ENCODE measurements at regions not wholly inside any gene's neighbourhood (a gene's known extent, or its start where the extent isn't known, plus 50 kb on each side); places are given as distances from the start of the nearest gene placed in this dataset.

GRCh38 chr15:95341686-95342085 lies 988.8 kb upstream of the NR2F2 start (continued):
- TF ChIP-seq AR (CRISPR knock-in tag; IDR thresholded peaks at IDR 0.05), result no peak
- TF ChIP-seq ZNF317 (CRISPR knock-in tag; IDR thresholded peaks at IDR 0.05; ENCODE audit: borderline replicate concordance, low read depth), result no peak
- no peak for TF ChIP-seq HMGXB4 (CRISPR knock-in tag; IDR thresholded peaks at IDR 0.05)
- TF ChIP-seq HMGA2 (CRISPR knock-in tag; IDR thresholded peaks at IDR 0.05), result no peak
- no peak for TF ChIP-seq NR1H2 (CRISPR knock-in tag; IDR thresholded peaks at IDR 0.05)
- no peak for TF ChIP-seq NFE2L1 (CRISPR knock-in tag; IDR thresholded peaks at IDR 0.05)

GRCh38 chr15:95345867-95346266 lies 984.6 kb upstream of the NR2F2 start:
- Mint-ChIP-seq H3K4me1 (peaks cover 17% of the 10 kb centered on the region), H3K27me3 (ENCODE audit: low read depth) (no peaks in the 10 kb centered on the region), H3K9me3 (peaks cover 7% of the 10 kb centered on the region; the same call in 1 of the 2 replicates), H3K27ac (no peak overlapping the region), H3K4me3 (no peak overlapping the region), H3K36me3 (no peaks in the 10 kb centered on the region)
- POLR2A ChIA-PET, result no interaction called here
- TF ChIP-seq ZNF396 (CRISPR knock-in tag; IDR thresholded peaks at IDR 0.05; ENCODE audit: borderline replicate concordance) (no peak), CTCF (IDR thresholded peaks at IDR 0.05) (no peak), AR (CRISPR knock-in tag; IDR thresholded peaks at IDR 0.05) (no peak), CBFB (CRISPR knock-in tag; IDR thresholded peaks at IDR 0.05; ENCODE audit: low read depth) (no peak), FOXP4 (CRISPR knock-in tag; IDR thresholded peaks at IDR 0.05) (no peak), OVOL2 (CRISPR knock-in tag; IDR thresholded peaks at IDR 0.05; ENCODE audit: borderline replicate concordance) (no peak), SMAD4 (CRISPR knock-in tag; IDR thresholded peaks at IDR 0.05) (no peak), TCF7 (CRISPR knock-in tag; IDR thresholded peaks at IDR 0.05; ENCODE audit: low read depth) (no peak), ZNF263 (CRISPR knock-in tag; IDR thresholded peaks at IDR 0.05; ENCODE audit: low read depth) (no peak), KAT7 (CRISPR knock-in tag; IDR thresholded peaks at IDR 0.05; ENCODE audit: borderline replicate concordance) (no peak)
- DNase-seq (ENCODE audit: low spot score) (no peak), ATAC-seq (no peak)
- CTCF ChIA-PET, result no interaction called here
